ENCODE measurements at regions not wholly inside any gene's neighbourhood (a gene's known extent, or its start where the extent isn't known, plus 50 kb on each side); places are given as distances from the start of the nearest gene placed in this dataset.

DNA sequence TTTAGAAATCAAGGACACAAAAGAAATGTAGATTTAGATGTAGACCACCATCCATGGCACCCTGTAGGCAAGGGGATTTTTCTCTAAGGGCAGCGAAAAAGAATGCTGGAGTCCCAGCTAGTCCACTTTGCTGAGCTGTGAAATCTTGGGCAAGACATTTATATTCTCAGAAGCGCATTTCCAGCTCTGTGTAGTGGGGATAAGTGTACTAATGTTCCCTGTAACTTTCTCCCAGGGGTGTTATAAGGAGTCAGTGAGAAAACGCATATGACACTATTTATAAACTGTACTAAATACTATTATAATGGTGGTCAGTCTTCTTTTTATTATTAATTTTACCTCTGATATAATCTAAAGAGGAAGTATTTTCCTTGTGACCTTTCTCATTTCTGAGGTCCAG, 133.4 kb upstream of the FRMD6 start:
- TF ChIP-seq POLR2AphosphoS5 (IDR thresholded peaks at IDR 0.05; ENCODE audit: low read depth, low read length), result no peak
- TF ChIP-seq CBX5 (IDR thresholded peaks at IDR 0.05; ENCODE audit: low read depth, low read length), result no peak
- no peak for TF ChIP-seq CREB1 (IDR thresholded peaks at IDR 0.05)
- no peak for TF ChIP-seq RFX5 (IDR thresholded peaks at IDR 0.05; ENCODE audit: borderline replicate concordance, low read depth, low read length)
- no peak for TF ChIP-seq CEBPB (IDR thresholded peaks at IDR 0.05; ENCODE audit: low read depth, low read length)

Measured in H1 (cell line).